Endothelial cell of umbilical vein (primary cell): ENCODE measurements at regions not wholly inside any gene's neighbourhood (a gene's known extent, or its start where the extent isn't known, plus 50 kb on each side); places are given as distances from the start of the nearest gene placed in this dataset.

Experiments
- BruUV-seq: library from RNA; stranded (reverse); fragments of 400-500 nt; replicated peaks from 2 replicates; lab custom pipeline; 2021; lab: Mats Ljungman, UMichigan
- CTCF ChIA-PET: fragments of 300-600, 350-600 bp; sonication (Branson Sonifier 250); formaldehyde crosslinking; loops from one replicate; lab custom pipeline; 2021; ENCODE audit warnings: antibody characterized with exemption, inconsistent platforms; lab: Charles Lee
- POLR2A ChIA-PET: fragments of 300-600, 350-600 bp; sonication (Branson Sonifier 250); formaldehyde crosslinking; loops from one replicate; lab custom pipeline; 2021; ENCODE audit warnings: antibody characterized with exemption, inconsistent platforms; lab: Charles Lee
- DNase-seq: peaks from one replicate; pipeline ENCODE4 v3.0.0-alpha.2; 2011; ENCODE audit warnings: low read depth, low spot score
- FAIRE-seq: peaks from 2 replicates; lab custom pipeline; 2011; peaks lifted over from hg19 to GRCh38; lab: Jason Lieb, UNC
- H2AFZ ChIP-seq: 2 replicates; pipeline ENCODE4 v1.6.0; 2012; ENCODE audit warnings: low read depth, low read length, control low read depth, inconsistent platforms
- H3K27ac ChIP-seq: 2 replicates; pipeline ENCODE4 v1.5.1; 2011; ENCODE audit warnings: low read depth, mild to moderate bottlenecking, control low read depth, low read length, moderate library complexity; ENCODE audit not compliant: insufficient read depth
- H3K27me3 ChIP-seq, 2 experiments: 2 replicates each; pipeline versions ENCODE4 v1.6.0 to v1.6.1; 2011; ENCODE audit warnings: low read length in 2 of 2, mixed read lengths in 1 of 2; ENCODE audit not compliant: control insufficient read depth in 2 of 2, insufficient read depth in 2 of 2
- H3K36me3 ChIP-seq, 2 experiments: 2 replicates in 1 of 2; 3 replicates in 1 of 2; pipeline ENCODE4 v1.5.1; 2011; ENCODE audit warnings: low read length in 2 of 2, mild to moderate bottlenecking in 1 of 2, moderate library complexity in 1 of 2; ENCODE audit not compliant: control insufficient read depth in 2 of 2, insufficient read depth in 2 of 2; ENCODE audit errors: extremely low read depth in 1 of 2
- H3K4me1 ChIP-seq: 3 replicates; pipeline ENCODE4 v1.5.1; 2011; ENCODE audit warnings: mild to moderate bottlenecking, low read length; ENCODE audit not compliant: control insufficient read depth, insufficient read depth; ENCODE audit errors: extremely low read depth
- H3K4me2 ChIP-seq: 2 replicates; pipeline ENCODE4 v1.6.1; 2011; ENCODE audit warnings: low read length, control low read depth, mixed read lengths; ENCODE audit not compliant: insufficient read depth
- H3K4me3 ChIP-seq, 3 experiments: fragments of 200-600 bp in 1 of 3; sonication (generic), shearing (Covaris generic) in 1 of 3; replicated peaks in 1 of 3; 2 replicates each; pipeline ENCODE4 v1.5.1; 2011 to 2016; ENCODE audit warnings: control low read depth in 3 of 3, low read length in 3 of 3, mild to moderate bottlenecking in 2 of 3, inconsistent platforms in 1 of 3, low read depth in 1 of 3, moderate library complexity in 1 of 3; ENCODE audit not compliant: insufficient read depth in 1 of 3
- H3K79me2 ChIP-seq: 2 replicates; pipeline ENCODE4 v1.6.0; 2012; ENCODE audit warnings: low read length, inconsistent platforms; ENCODE audit not compliant: control insufficient read depth, insufficient read depth
- H3K9ac ChIP-seq: replicated peaks from 2 replicates; pipeline ENCODE3; 2011; ENCODE audit warnings: low read length, control low read depth; ENCODE audit not compliant: insufficient read depth; ENCODE audit errors: extremely low read depth
- H3K9me1 ChIP-seq: replicated peaks from 3 replicates; pipeline ENCODE4 v1.6.0; 2011; ENCODE audit warnings: mild to moderate bottlenecking, low read length; ENCODE audit not compliant: control insufficient read depth, insufficient read depth; ENCODE audit errors: extremely low read depth
- H3K9me3 ChIP-seq: replicated peaks from 2 replicates; pipeline ENCODE4 v1.5.1; 2012; ENCODE audit warnings: low read length, inconsistent platforms; ENCODE audit not compliant: control insufficient read depth, insufficient read depth
- H4K20me1 ChIP-seq: replicated peaks from 2 replicates; pipeline ENCODE3; 2011; ENCODE audit warnings: mild to moderate bottlenecking, low read length; ENCODE audit not compliant: control insufficient read depth, insufficient read depth; ENCODE audit errors: extremely low read depth
- CTCF ChIP-seq, 2 donors: IDR thresholded peaks; 1 replicate in 1 of 2; 2 replicates in 1 of 2; pipeline ENCODE4 v1.5.1; 2011; ENCODE audit warnings: low read length in 2 of 2, mild to moderate bottlenecking in 2 of 2, moderate library complexity in 2 of 2, control low read depth in 1 of 2, inconsistent platforms in 1 of 2, low read depth in 1 of 2; ENCODE audit not compliant: insufficient read depth in 1 of 2; ENCODE audit errors: extremely low read depth in 1 of 2
- EZH2 ChIP-seq: IDR thresholded peaks from 2 replicates; pipeline ENCODE4 v1.6.1; 2012; ENCODE audit warnings: borderline replicate concordance, low read depth, mild to moderate bottlenecking, moderate library complexity, low read length, inconsistent platforms; ENCODE audit not compliant: severe bottlenecking
- FOS ChIP-seq: IDR thresholded peaks from 2 replicates; pipeline ENCODE4 v1.6.1; 2011; ENCODE audit warnings: mild to moderate bottlenecking, low read length, moderate library complexity, borderline replicate concordance; ENCODE audit not compliant: insufficient read depth
- GATA2 ChIP-seq: IDR thresholded peaks from 2 replicates; pipeline ENCODE4 v1.7.0; 2011; ENCODE audit warnings: low read depth, mild to moderate bottlenecking, moderate library complexity, mixed read lengths, low read length; ENCODE audit not compliant: insufficient read length, insufficient read depth
- JUN ChIP-seq: IDR thresholded peaks from 2 replicates; pipeline ENCODE4 v1.6.1; 2011; ENCODE audit warnings: borderline replicate concordance, low read depth; ENCODE audit not compliant: insufficient read length, insufficient read depth
- MAX ChIP-seq: IDR thresholded peaks from 2 replicates; pipeline ENCODE4 v1.6.1; 2011; ENCODE audit not compliant: insufficient read depth, insufficient read length
- MYC ChIP-seq: IDR thresholded peaks from one replicate; pipeline ENCODE4 v1.6.1; 2011; ENCODE audit warnings: mild to moderate bottlenecking, low read depth, low read length
- POLR2A ChIP-seq: IDR thresholded peaks from 2 replicates; pipeline ENCODE4 v1.6.1; 2012; ENCODE audit warnings: low read depth, mild to moderate bottlenecking, control low read depth, low read length
- POLR2AphosphoS5 ChIP-seq: IDR thresholded peaks from 2 replicates; pipeline ENCODE4 v1.6.1; 2012; ENCODE audit warnings: low read depth, mild to moderate bottlenecking, control low read depth, low read length, moderate library complexity; ENCODE audit not compliant: insufficient read depth
- dilution Hi-C: fragments of 300-500 bp; cut with MboI; formaldehyde crosslinking; loops from one replicate; pipeline ENCODE4 v1.15.0; 2019; ENCODE audit warnings: low sequenced_read_pairs; ENCODE audit not compliant: extremely low pct_ligation_motif_present
- intact Hi-C: fragments of 100-400 bp; cut with micrococcal nuclease; formaldehyde crosslinking; loops from one replicate; pipeline ENCODE4 v1.10.0; 2022

GRCh38 chr15:96093063-96093462, 237.4 kb upstream of the NR2F2 start:
- Histone ChIP-seq H3K9me3 (no peaks in the 10 kb centered on the region), H2AFZ (no peak overlapping the region), H3K27me3 (no peaks in the 10 kb centered on the region), H4K20me1 (no peaks in the 10 kb centered on the region), H3K4me2 (no peak overlapping the region), H3K9ac (no peak overlapping the region), H3K27ac (no peak overlapping the region), H3K79me2 (no peaks in the 10 kb centered on the region), H3K4me1 (no peaks in the 10 kb centered on the region), H3K4me3 (no peak overlapping the region), H3K36me3 (no peaks in the 10 kb centered on the region), H3K9me1 (no peaks in the 10 kb centered on the region)
- no peak for FAIRE-seq
- POLR2A ChIA-PET = no interaction called here
- peak; percentile 24 for DNase-seq
- dilution Hi-C loops (no loop called here), intact Hi-C loops (no loop called here)
- no TSS peak for BruUV-seq
- TF ChIP-seq MAX = no peak
- CTCF ChIA-PET = no interaction called here

- no peak for TF ChIP-seq MYC
- TF ChIP-seq GATA2 = no peak
- TF ChIP-seq JUN = no peak
- no peak for TF ChIP-seq FOS
- no peak for TF ChIP-seq CTCF (IDR thresholded peaks at IDR 0.05; ENCODE audit: extremely low read depth in 1 of 2, insufficient read depth in 1 of 2, low read depth in 1 of 2, low read length in 2 of 2)
- no peak for TF ChIP-seq MAX
- TF ChIP-seq POLR2AphosphoS5 = no peak
- no peak for TF ChIP-seq POLR2A
- no peak for TF ChIP-seq EZH2
- ChIA-PET POLR2A (no interaction called here), CTCF (interaction anchor here (1.0 kb wide), 1 partner anchor 8 kb away, joined by 3 read pairs; no protein-coding TSS in a partner anchor)
- Histone ChIP-seq H3K9me1 (no peaks in the 10 kb centered on the region), H3K36me3 (no peaks in the 10 kb centered on the region), H3K9me3 (no peaks in the 10 kb centered on the region), H3K4me2 (no peak overlapping the region), H3K4me1 (no peaks in the 10 kb centered on the region), H3K9ac (no peak overlapping the region), H3K27me3 (no peaks in the 10 kb centered on the region), H4K20me1 (no peaks in the 10 kb centered on the region), H3K27ac (no peak overlapping the region), H3K79me2 (no peaks in the 10 kb centered on the region), H3K4me3 (no peak overlapping the region), H2AFZ (no peak overlapping the region)
- FAIRE-seq (no peak), DNase-seq (no peak)
- no TSS peak for BruUV-seq
- intact Hi-C loops = no loop called here
- dilution Hi-C loops = no loop called here
Observed at GRCh38 chr15:96097661-96098060, 232.8 kb upstream of the NR2F2 start.
